ENCODE measurements at regions not wholly inside any gene's neighbourhood (a gene's known extent, or its start where the extent isn't known, plus 50 kb on each side); places are given as distances from the start of the nearest gene placed in this dataset.

DNA sequence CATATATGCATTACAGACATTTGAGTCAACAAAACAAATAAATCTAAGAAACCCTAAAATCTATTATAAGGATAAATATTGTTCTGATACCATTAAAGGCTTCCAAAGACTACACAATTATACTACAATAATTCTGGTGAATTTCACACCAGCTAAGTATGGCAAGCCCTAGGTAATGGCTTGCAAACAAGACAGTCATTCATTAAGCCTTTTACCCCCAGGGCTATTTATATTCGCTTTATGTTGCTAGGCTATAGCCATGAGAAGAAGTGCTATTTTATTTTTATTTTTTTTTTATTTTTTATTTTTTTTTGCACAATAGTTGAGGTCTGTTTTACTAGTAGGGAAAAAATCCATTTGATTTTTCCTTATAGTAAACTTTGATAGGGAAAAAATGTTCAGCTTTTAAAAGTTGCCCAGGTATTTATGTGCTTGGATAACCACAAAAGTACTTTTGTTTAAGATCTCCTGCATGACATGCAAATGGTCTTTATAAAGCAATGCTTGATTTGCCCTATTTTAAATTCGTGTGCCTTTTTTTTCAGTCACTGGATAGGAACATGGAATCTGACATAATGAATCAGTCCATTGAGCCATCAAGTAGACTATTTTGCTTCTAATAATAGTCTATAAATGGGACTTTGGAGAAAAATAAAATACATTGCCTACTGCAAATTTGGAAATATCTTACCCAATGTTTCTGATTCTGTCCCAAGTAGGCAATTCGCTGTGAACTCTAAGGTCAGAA is 946.3 kb upstream of the COX7C start:
- in situ Hi-C loops (cut with MboI; ENCODE audit: low pct_ligation_motif_present in 1 of 4, low pct_unique_long_range_greater_than_20kb in 1 of 4, low sequenced_read_pairs in 3 of 4) = no loop called here
- DNase-seq = no peak
- Histone ChIP-seq H3K27ac (no peak overlapping the region), H3K27me3 (no peaks in the 10 kb centered on the region), H3K4me1 (no peaks in the 10 kb centered on the region), H3K36me3 (no peaks in the 10 kb centered on the region), H3K9me3 (no peaks in the 10 kb centered on the region), H3K4me3 (no peak overlapping the region)
- TF ChIP-seq EP300 (IDR thresholded peaks at IDR 0.05; ENCODE audit: low read depth) (no peak), POLR2A (IDR thresholded peaks at IDR 0.05) (no peak), POLR2AphosphoS5 (IDR thresholded peaks at IDR 0.05) (no peak)
- TF ChIP-seq, protein P1, sequence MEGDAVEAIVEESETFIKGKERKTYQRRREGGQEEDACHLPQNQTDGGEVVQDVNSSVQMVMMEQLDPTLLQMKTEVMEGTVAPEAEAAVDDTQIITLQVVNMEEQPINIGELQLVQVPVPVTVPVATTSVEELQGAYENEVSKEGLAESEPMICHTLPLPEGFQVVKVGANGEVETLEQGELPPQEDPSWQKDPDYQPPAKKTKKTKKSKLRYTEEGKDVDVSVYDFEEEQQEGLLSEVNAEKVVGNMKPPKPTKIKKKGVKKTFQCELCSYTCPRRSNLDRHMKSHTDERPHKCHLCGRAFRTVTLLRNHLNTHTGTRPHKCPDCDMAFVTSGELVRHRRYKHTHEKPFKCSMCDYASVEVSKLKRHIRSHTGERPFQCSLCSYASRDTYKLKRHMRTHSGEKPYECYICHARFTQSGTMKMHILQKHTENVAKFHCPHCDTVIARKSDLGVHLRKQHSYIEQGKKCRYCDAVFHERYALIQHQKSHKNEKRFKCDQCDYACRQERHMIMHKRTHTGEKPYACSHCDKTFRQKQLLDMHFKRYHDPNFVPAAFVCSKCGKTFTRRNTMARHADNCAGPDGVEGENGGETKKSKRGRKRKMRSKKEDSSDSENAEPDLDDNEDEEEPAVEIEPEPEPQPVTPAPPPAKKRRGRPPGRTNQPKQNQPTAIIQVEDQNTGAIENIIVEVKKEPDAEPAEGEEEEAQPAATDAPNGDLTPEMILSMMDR (IDR thresholded peaks at IDR 0.05) = no peak
- WGBS, 2 donors (ENCODE audit: low coverage in 1 of 2) = 63 to 65% methylated on average over 3 of the region's 3 CpGs
- intact Hi-C loops (cut with DNase I; ENCODE audit: low total_unique reads) = no loop called here

GRCh38 chr5:85681871-85682270 is 935.9 kb upstream of the COX7C start:
- WGBS, 2 donors (ENCODE audit: low coverage in 1 of 2) = 57 to 58% methylated on average over 1 to 2 of the region's 2 CpGs
- Histone ChIP-seq H3K9me3 (no peaks in the 10 kb centered on the region), H3K4me1 (no peaks in the 10 kb centered on the region), H3K27me3 (no peaks in the 10 kb centered on the region), H3K27ac (no peak overlapping the region), H3K4me3 (no peak overlapping the region), H3K36me3 (no peaks in the 10 kb centered on the region)
- DNase-seq = no peak
- intact Hi-C loops (cut with DNase I; ENCODE audit: low total_unique reads) (no loop called here), in situ Hi-C loops (cut with MboI; ENCODE audit: low pct_ligation_motif_present in 1 of 4, low pct_unique_long_range_greater_than_20kb in 1 of 4, low sequenced_read_pairs in 3 of 4) (no loop called here)
- TF ChIP-seq POLR2AphosphoS5 (IDR thresholded peaks at IDR 0.05) (no peak), EP300 (IDR thresholded peaks at IDR 0.05; ENCODE audit: low read depth) (no peak), POLR2A (IDR thresholded peaks at IDR 0.05) (no peak)
- TF ChIP-seq, protein P1 (IDR thresholded peaks at IDR 0.05) = no peak

GRCh38 chr5:85684351-85684750 is 933.4 kb upstream of the COX7C start:
- Histone ChIP-seq H3K4me3 (no peak overlapping the region), H3K9me3 (no peaks in the 10 kb centered on the region), H3K27me3 (no peaks in the 10 kb centered on the region), H3K36me3 (no peaks in the 10 kb centered on the region), H3K4me1 (no peaks in the 10 kb centered on the region), H3K27ac (no peak overlapping the region)
- in situ Hi-C loops (cut with MboI; ENCODE audit: low pct_ligation_motif_present in 1 of 4, low pct_unique_long_range_greater_than_20kb in 1 of 4, low sequenced_read_pairs in 3 of 4) = no loop called here
- TF ChIP-seq POLR2A (IDR thresholded peaks at IDR 0.05) = no peak
- TF ChIP-seq POLR2AphosphoS5 (IDR thresholded peaks at IDR 0.05) = no peak
- TF ChIP-seq, protein P1 (IDR thresholded peaks at IDR 0.05) = no peak
- no peak for TF ChIP-seq EP300 (IDR thresholded peaks at IDR 0.05; ENCODE audit: low read depth)
- intact Hi-C loops (cut with DNase I; ENCODE audit: low total_unique reads) = no loop called here
- DNase-seq = no peak
- WGBS, 2 donors (ENCODE audit: low coverage in 1 of 2) = 63 to 84% methylated on average over 4 of the region's 4 CpGs

DNA sequence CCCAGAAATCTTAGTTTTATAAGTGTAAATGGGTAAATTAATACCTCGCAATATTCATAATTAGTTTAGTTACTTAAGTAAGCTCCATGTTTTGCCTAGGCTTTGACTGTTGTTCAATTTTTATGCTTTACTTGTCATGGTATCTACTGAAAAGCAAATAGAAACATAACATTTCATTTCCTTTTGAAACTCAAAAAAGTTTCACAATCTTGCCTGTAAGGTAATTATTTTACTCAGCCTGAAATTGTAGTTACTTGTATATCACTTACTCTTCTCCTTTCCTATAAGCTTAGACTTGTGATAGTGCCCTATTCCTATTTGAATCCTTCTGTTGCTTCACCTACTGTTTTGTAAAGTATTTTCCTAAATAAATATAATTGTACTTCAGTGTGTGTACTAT is 914.4 kb upstream of the COX7C start:
- Histone ChIP-seq H3K4me1 (no peaks in the 10 kb centered on the region), H3K9me3 (no peaks in the 10 kb centered on the region), H3K27ac (no peak overlapping the region), H3K36me3 (no peaks in the 10 kb centered on the region), H3K27me3 (no peaks in the 10 kb centered on the region), H3K4me3 (no peak overlapping the region)
- no peak for DNase-seq
- 88% methylated on average over 1 of the region's 1 CpG for WGBS, 2 donors (ENCODE audit: low coverage in 1 of 2)
- TF ChIP-seq EP300 (IDR thresholded peaks at IDR 0.05; ENCODE audit: low read depth) = no peak
- TF ChIP-seq POLR2A (IDR thresholded peaks at IDR 0.05) = no peak
- no peak for TF ChIP-seq POLR2AphosphoS5 (IDR thresholded peaks at IDR 0.05)
- TF ChIP-seq, protein P1 (IDR thresholded peaks at IDR 0.05) = no peak
- intact Hi-C loops (cut with DNase I; ENCODE audit: low total_unique reads) (no loop called here), in situ Hi-C loops (cut with MboI; ENCODE audit: low pct_ligation_motif_present in 1 of 4, low pct_unique_long_range_greater_than_20kb in 1 of 4, low sequenced_read_pairs in 3 of 4) (no loop called here)

Data from transverse colon (tissue), 4 donors.